Body of pancreas (tissue), 4 donors: ENCODE measurements at regions not wholly inside any gene's neighbourhood (a gene's known extent, or its start where the extent isn't known, plus 50 kb on each side); places are given as distances from the start of the nearest gene placed in this dataset.

Experiments
- ATAC-seq: fragments of 150-250 bp; one replicate; pipeline ENCODE4 v1.9.1; 2016
- DNase-seq, 4 donors: peaks; one replicate each; pipeline ENCODE4 v3.0.0-alpha.2; 2019
- H3K27ac ChIP-seq, 4 donors: fragments of 200-600 bp; sonication (generic); 1 replicate in 3 of 4; 2 replicates in 1 of 4; pipeline versions ENCODE4 v1.5.1 to v1.6.1; 2016 to 2019; ENCODE audit warnings: mild to moderate bottlenecking in 1 of 4, mixed read lengths in 1 of 4, moderate library complexity in 1 of 4
- H3K27me3 ChIP-seq, 2 donors: fragments of 200-600 bp; sonication (generic); one replicate each; pipeline ENCODE4 v1.6.0; 2016; ENCODE audit warnings: mild to moderate bottlenecking in 1 of 2
- H3K36me3 ChIP-seq, 2 donors: fragments of 200-600 bp; sonication (generic); replicated peaks in 1 of 2; 2 replicates each; pipeline ENCODE4 v1.5.1; 2016; ENCODE audit warnings: low read depth in 2 of 2; ENCODE audit not compliant: insufficient read depth in 1 of 2
- H3K4me1 ChIP-seq: fragments of 200-600 bp; sonication (generic); one replicate; pipeline ENCODE4 v1.6.0; 2016
- H3K4me3 ChIP-seq, 2 donors: fragments of 200-600 bp; sonication (generic); 1 replicate in 1 of 2; 2 replicates in 1 of 2; pipeline ENCODE4 v1.5.1; 2016 to 2019
- H3K9me3 ChIP-seq, 3 donors: fragments of 200-600 bp; sonication (generic); 1 replicate in 2 of 3; 2 replicates in 1 of 3; pipeline ENCODE4 v1.5.1; 2016
- CTCF ChIP-seq, 7 experiments: fragments of 450-650 bp in 4 of 7; fragments of 200-600 bp in 3 of 7; sonication (generic) in 3 of 7; IDR thresholded peaks; one replicate each; pipeline ENCODE4 v1.5.1; 2016 to 2019; ENCODE audit warnings: antibody characterized with exemption in 7 of 7
- POLR2A ChIP-seq, 3 donors: fragments of 450-650 bp; IDR thresholded peaks; one replicate each; pipeline ENCODE4 v1.6.1; 2016; ENCODE audit warnings: antibody characterized with exemption in 3 of 3, mild to moderate bottlenecking in 2 of 3
- WGBS, 2 donors: methylation state at CpG; one replicate each; pipeline ENCODE4 v1.1.5; 2017; 5-methylcytosine and 5-hydroxymethylcytosine counted together
- intact Hi-C: fragments of 100-400 bp; cut with DNase I; formaldehyde crosslinking; loops from one replicate; pipeline ENCODE4 v1.15.1; 2023

- ATAC-seq (no peak), DNase-seq (no peak)
- Histone ChIP-seq H3K27ac (no peak overlapping the region), H3K4me3 (no peak overlapping the region), H3K9me3 (no peaks in the 10 kb centered on the region), H3K27me3 (no peaks in the 10 kb centered on the region), H3K36me3 (no peaks in the 10 kb centered on the region), H3K4me1 (peaks cover 4% of the 10 kb centered on the region)
- TF ChIP-seq POLR2A (IDR thresholded peaks at IDR 0.05) = no peak
- TF ChIP-seq CTCF (IDR thresholded peaks at IDR 0.05) = no peak
- intact Hi-C loops = no loop called here
- WGBS, 2 donors = 87 to 90% methylated on average over 7 to 11 of the region's 11 CpGs
Observed at GRCh38 chr1:228811712-228812305, 76.5 kb downstream of the RHOU start.

- intact Hi-C loops = no loop called here
- H3K9me3 ChIP-seq = no peaks in the 10 kb centered on the region
- H3K4me3 ChIP-seq = no peak overlapping the region
- ATAC-seq = no peak
- H3K4me1 ChIP-seq = peaks cover 4% of the 10 kb centered on the region
- no peak overlapping the region for H3K27ac ChIP-seq
- no peaks in the 10 kb centered on the region for H3K36me3 ChIP-seq
- DNase-seq = no peak
- TF ChIP-seq POLR2A (IDR thresholded peaks at IDR 0.05) = no peak
- TF ChIP-seq CTCF (IDR thresholded peaks at IDR 0.05) = no peak
- H3K27me3 ChIP-seq = no peaks in the 10 kb centered on the region
Observed at GRCh38 chr1:228812961-228813360, 77.7 kb downstream of the RHOU start.

- no peak for ATAC-seq
- no peak overlapping the region for H3K27ac ChIP-seq
Observed at GRCh38 chr1:228814176-228814575, 78.9 kb downstream of the RHOU start.

GRCh38 chr1:228818296-228818695 is 83.0 kb downstream of the RHOU start:
- H3K4me1 ChIP-seq = no peaks in the 10 kb centered on the region
- no peaks in the 10 kb centered on the region for H3K27me3 ChIP-seq
- no peaks in the 10 kb centered on the region for H3K9me3 ChIP-seq
- intact Hi-C loops = no loop called here
- DNase-seq = no peak
- 72 to 77% methylated on average over 3 to 6 of the region's 7 CpGs for WGBS, 2 donors
- H3K36me3 ChIP-seq = no peaks in the 10 kb centered on the region
- TF ChIP-seq CTCF (IDR thresholded peaks at IDR 0.05) = no peak
- no peak for TF ChIP-seq POLR2A (IDR thresholded peaks at IDR 0.05)
- ATAC-seq = no peak
- no peak overlapping the region for H3K27ac ChIP-seq
- H3K4me3 ChIP-seq = no peak overlapping the region

More at GRCh38 chr1:228814176-228814575, 78.9 kb downstream of the RHOU start:
- H3K9me3 ChIP-seq = no peaks in the 10 kb centered on the region
- H3K4me1 ChIP-seq = peaks cover 4% of the 10 kb centered on the region
- intact Hi-C loops = no loop called here
- H3K27me3 ChIP-seq = no peaks in the 10 kb centered on the region
- DNase-seq = no peak
- 54 to 59% methylated on average over 4 of the region's 4 CpGs for WGBS, 2 donors
- no peak overlapping the region for H3K4me3 ChIP-seq
- no peaks in the 10 kb centered on the region for H3K36me3 ChIP-seq
- TF ChIP-seq POLR2A (IDR thresholded peaks at IDR 0.05) (no peak), CTCF (IDR thresholded peaks at IDR 0.05) (no peak)

- TF ChIP-seq POLR2A (IDR thresholded peaks at IDR 0.05) = no peak
- TF ChIP-seq CTCF (IDR thresholded peaks at IDR 0.05) = no peak
- Histone ChIP-seq H3K27ac (no peak overlapping the region), H3K9me3 (no peaks in the 10 kb centered on the region), H3K4me1 (no peaks in the 10 kb centered on the region), H3K4me3 (no peak overlapping the region), H3K36me3 (no peaks in the 10 kb centered on the region), H3K27me3 (no peaks in the 10 kb centered on the region)
- no peak for ATAC-seq
- intact Hi-C loops = no loop called here
- DNase-seq = no peak
- WGBS, 2 donors = 79 to 89% methylated on average over 6 of the region's 6 CpGs
Observed at GRCh38 chr1:228818928-228819630, 83.8 kb downstream of the RHOU start.
